ENCODE measurements at regions not wholly inside any gene's neighbourhood (a gene's known extent, or its start where the extent isn't known, plus 50 kb on each side); places are given as distances from the start of the nearest gene placed in this dataset.

DNA sequence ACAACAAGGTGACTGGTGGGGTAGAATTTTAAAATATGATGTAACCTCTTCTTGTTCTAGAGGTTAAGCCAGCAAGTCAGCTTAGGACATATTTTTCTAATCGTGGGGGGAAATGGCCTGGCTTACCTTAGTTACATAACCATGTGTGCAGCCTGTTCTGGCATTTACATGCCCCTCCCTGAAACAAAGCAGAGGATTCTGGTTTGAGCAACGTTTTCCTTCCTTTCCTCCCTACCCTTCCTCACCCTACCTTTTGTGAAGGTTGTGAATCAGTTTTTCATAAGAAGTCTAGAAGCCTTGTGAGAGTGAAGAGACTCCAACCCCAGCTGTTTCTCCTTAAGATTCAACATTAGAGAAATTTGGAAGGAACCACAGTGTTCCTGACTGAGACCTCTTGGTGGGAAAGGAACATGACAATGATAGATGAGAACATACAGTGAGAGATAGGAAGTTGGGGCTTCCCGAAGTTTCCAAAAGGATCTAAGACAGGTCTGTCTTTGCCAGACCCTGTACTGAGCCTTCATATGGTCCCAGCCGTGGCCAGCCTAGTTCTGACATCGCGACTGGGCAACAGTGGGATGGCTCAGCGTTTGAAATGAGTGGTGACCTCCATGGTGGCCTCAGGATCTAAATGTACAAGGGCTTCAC, 365.2 kb downstream of the SPATA31D1 start:
- no peak overlapping the region for H3K27ac ChIP-seq
- ATAC-seq (no peak), DNase-seq (no peak)
- peaks cover 4% of the 10 kb centered on the region for H3K9me3 ChIP-seq
- intact Hi-C loops (cut with DNase I) = no loop called here
- H3K27me3 ChIP-seq (ENCODE audit: low read depth) = no peaks in the 10 kb centered on the region
- H3K4me3 ChIP-seq = no peak overlapping the region
- no peaks in the 10 kb centered on the region for H3K4me1 ChIP-seq
- H3K36me3 ChIP-seq = no peaks in the 10 kb centered on the region
- TF ChIP-seq, protein P1, sequence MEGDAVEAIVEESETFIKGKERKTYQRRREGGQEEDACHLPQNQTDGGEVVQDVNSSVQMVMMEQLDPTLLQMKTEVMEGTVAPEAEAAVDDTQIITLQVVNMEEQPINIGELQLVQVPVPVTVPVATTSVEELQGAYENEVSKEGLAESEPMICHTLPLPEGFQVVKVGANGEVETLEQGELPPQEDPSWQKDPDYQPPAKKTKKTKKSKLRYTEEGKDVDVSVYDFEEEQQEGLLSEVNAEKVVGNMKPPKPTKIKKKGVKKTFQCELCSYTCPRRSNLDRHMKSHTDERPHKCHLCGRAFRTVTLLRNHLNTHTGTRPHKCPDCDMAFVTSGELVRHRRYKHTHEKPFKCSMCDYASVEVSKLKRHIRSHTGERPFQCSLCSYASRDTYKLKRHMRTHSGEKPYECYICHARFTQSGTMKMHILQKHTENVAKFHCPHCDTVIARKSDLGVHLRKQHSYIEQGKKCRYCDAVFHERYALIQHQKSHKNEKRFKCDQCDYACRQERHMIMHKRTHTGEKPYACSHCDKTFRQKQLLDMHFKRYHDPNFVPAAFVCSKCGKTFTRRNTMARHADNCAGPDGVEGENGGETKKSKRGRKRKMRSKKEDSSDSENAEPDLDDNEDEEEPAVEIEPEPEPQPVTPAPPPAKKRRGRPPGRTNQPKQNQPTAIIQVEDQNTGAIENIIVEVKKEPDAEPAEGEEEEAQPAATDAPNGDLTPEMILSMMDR (IDR thresholded peaks at IDR 0.05) = no peak

DNA sequence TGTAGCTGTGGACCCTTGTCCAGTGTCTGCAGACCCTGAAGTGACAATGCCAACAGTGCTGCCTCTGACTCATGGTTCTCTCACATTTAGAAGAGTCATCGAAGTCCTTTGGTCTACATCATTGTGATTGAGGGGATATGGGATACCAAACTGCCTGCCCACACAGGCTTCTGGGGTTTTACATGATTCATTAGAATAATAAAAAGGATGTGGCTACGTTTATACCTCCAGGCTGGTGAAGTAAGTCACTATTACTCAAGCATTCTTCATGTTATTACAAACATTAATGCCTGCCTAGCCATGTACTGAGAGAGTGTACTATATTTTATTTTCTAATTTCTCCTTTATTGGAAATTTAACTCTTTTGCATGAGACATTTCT, 365.7 kb downstream of the SPATA31D1 start:
- Histone ChIP-seq H3K27ac (no peak overlapping the region), H3K4me3 (no peak overlapping the region), H3K36me3 (no peaks in the 10 kb centered on the region), H3K27me3 (ENCODE audit: low read depth) (no peaks in the 10 kb centered on the region), H3K9me3 (no peaks in the 10 kb centered on the region), H3K4me1 (no peaks in the 10 kb centered on the region)
- TF ChIP-seq, protein P1 (IDR thresholded peaks at IDR 0.05) = no peak
- intact Hi-C loops (cut with DNase I) = no loop called here
- ATAC-seq (no peak), DNase-seq (no peak)

DNA sequence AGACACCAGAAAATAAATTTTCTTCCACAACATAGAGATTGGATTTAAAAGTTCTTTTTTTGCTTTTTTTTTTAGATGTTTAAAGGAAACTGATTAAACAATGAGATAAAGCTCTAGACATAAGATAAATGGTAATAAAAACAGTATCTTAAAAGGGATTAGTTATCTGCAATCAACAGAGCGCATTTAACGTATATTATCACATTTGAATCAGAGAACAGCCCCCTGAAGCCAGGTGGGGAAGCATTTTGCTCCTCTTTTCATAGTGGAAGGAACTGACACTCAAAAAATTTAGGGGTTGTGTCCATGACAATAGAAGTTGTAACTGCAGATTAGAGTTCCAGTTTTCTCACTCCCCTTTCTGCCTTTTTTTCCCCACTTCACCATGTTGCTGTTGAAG, 367.6 kb downstream of the SPATA31D1 start:
- no peaks in the 10 kb centered on the region for H3K9me3 ChIP-seq
- H3K36me3 ChIP-seq = no peaks in the 10 kb centered on the region
- no peak overlapping the region for H3K27ac ChIP-seq
- TF ChIP-seq, protein P1 (IDR thresholded peaks at IDR 0.05) = no peak
- ATAC-seq (no peak), DNase-seq (no peak)
- intact Hi-C loops (cut with DNase I) = no loop called here
- no peak overlapping the region for H3K4me3 ChIP-seq
- H3K4me1 ChIP-seq = no peaks in the 10 kb centered on the region
- no peaks in the 10 kb centered on the region for H3K27me3 ChIP-seq (ENCODE audit: low read depth)

DNA sequence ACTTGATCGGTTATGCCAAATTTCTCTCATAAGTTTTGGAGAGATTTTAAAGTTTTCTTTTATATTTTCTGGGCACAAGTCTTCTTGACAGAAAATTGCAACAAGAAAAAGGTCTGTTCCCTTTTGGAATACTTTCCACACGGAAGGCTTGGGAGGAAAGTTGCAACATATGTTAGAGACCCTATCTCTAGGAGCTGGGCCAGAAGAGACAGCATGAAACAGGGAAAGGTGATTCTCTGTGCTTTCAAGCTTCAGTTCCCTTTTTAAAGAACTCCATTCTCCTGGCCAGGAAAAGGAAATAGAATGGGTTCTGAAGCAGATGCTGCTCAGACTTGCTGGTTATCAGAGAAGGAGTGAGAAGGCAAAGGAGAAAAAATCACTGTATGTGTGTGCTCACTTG, 368.3 kb downstream of the SPATA31D1 start:
- H3K27me3 ChIP-seq (ENCODE audit: low read depth) = no peaks in the 10 kb centered on the region
- H3K36me3 ChIP-seq = no peaks in the 10 kb centered on the region
- intact Hi-C loops (cut with DNase I) = no loop called here
- DNase-seq = no peak
- H3K4me3 ChIP-seq = no peak overlapping the region
- H3K9me3 ChIP-seq = no peaks in the 10 kb centered on the region
- no peaks in the 10 kb centered on the region for H3K4me1 ChIP-seq
- TF ChIP-seq, protein P1 (IDR thresholded peaks at IDR 0.05) = no peak
- no peak for ATAC-seq
- no peak overlapping the region for H3K27ac ChIP-seq

DNA sequence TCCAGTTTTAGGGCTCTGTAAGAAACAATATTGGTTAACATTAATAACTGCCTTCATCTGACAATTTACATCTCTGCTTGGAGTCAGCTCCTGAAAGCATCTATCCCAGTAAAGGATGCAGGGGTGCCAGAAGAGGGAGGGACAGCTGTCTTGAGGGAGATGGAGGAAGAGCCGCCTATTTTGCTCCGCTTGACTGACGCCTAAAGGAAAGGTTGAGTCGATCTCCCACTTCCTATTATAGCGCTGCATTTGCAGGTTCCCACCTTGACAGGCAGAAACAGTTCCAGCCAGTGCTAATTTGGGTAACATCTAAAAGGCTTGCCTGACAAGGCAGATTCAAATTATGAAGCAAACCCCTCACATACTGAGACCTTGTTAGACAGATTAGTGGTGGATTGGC, 374.6 kb downstream of the SPATA31D1 start:
- H3K27me3 ChIP-seq (ENCODE audit: low read depth) = no peaks in the 10 kb centered on the region
- DNase-seq = no peak
- no peaks in the 10 kb centered on the region for H3K9me3 ChIP-seq
- intact Hi-C loops (cut with DNase I) = no loop called here
- no peak overlapping the region for H3K4me3 ChIP-seq
- H3K36me3 ChIP-seq = no peaks in the 10 kb centered on the region
- H3K4me1 ChIP-seq = no peaks in the 10 kb centered on the region
- TF ChIP-seq, protein P1 (IDR thresholded peaks at IDR 0.05) = no peak
- H3K27ac ChIP-seq = no peak overlapping the region
- no peak for ATAC-seq

Data from lower lobe of right lung (tissue), 2 donors.